ENCODE measurements at regions not wholly inside any gene's neighbourhood (a gene's known extent, or its start where the extent isn't known, plus 50 kb on each side); places are given as distances from the start of the nearest gene placed in this dataset.

DNA sequence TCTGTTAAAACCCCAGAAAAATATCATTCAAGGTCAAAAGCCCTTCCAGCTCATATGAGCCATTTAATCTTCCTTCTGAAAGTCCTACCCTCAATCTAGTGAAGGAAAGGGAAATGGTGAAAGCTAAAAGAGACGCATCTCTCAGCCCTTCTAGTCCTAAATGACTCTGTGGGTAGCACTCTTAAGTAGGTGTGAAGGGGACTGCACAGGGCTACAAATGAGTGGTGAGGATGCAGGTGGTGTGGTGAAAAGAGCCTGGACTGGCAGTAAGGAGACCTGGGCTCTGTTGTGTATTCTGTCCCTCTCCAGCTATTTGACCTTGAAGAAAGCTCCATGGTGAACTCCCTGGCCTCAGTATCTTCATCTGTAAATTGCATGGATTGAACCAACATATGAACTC, 671.8 kb upstream of the DIPK2B start:
- TF ChIP-seq, protein P1, sequence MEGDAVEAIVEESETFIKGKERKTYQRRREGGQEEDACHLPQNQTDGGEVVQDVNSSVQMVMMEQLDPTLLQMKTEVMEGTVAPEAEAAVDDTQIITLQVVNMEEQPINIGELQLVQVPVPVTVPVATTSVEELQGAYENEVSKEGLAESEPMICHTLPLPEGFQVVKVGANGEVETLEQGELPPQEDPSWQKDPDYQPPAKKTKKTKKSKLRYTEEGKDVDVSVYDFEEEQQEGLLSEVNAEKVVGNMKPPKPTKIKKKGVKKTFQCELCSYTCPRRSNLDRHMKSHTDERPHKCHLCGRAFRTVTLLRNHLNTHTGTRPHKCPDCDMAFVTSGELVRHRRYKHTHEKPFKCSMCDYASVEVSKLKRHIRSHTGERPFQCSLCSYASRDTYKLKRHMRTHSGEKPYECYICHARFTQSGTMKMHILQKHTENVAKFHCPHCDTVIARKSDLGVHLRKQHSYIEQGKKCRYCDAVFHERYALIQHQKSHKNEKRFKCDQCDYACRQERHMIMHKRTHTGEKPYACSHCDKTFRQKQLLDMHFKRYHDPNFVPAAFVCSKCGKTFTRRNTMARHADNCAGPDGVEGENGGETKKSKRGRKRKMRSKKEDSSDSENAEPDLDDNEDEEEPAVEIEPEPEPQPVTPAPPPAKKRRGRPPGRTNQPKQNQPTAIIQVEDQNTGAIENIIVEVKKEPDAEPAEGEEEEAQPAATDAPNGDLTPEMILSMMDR (conservative IDR thresholded peaks at IDR 0.05): no peak
- Histone ChIP-seq H4K8ac (replicated peaks; ENCODE audit: insufficient read length, low read depth, low read length) (no peak overlapping the region), H2BK5ac (ENCODE audit: insufficient read length, low read length) (no peak overlapping the region), H3K9ac (ENCODE audit: extremely low read depth, insufficient read length, low read length) (no peak overlapping the region), H3K27me3 (ENCODE audit: insufficient read depth, low read length) (no peaks in the 10 kb centered on the region), H3T11ph (ENCODE audit: low read length) (no peak overlapping the region), H4K20me1 (ENCODE audit: control insufficient read depth, insufficient read depth, insufficient read length) (no peaks in the 10 kb centered on the region), H3K4me2 (ENCODE audit: insufficient read depth, insufficient read length, low read length) (no peak overlapping the region), H2AK5ac (ENCODE audit: insufficient read length, low read length) (no peak overlapping the region), H2BK120ac (ENCODE audit: low read depth, low read length, poor library complexity, severe bottlenecking) (no peak overlapping the region), H3K9me3 (ENCODE audit: control insufficient read depth, low read depth, low read length) (no peaks in the 10 kb centered on the region), H2BK12ac (ENCODE audit: insufficient read length, low read depth, low read length) (no peak overlapping the region), H3K4ac (ENCODE audit: low read depth, low read length) (no peak overlapping the region), H2BK15ac (ENCODE audit: low read depth, low read length) (no peak overlapping the region), H3K56ac (ENCODE audit: insufficient read length, low read depth, low read length) (no peak overlapping the region), H2AFZ (ENCODE audit: low read length) (no peak overlapping the region), H2BK20ac (ENCODE audit: low read depth, low read length, poor library complexity, severe bottlenecking) (no peak overlapping the region), H4K91ac (ENCODE audit: insufficient read length, low read depth, low read length) (no peak overlapping the region), H3K23me2 (ENCODE audit: insufficient read length, low read depth, low read length, poor library complexity, severe bottlenecking) (no peaks in the 10 kb centered on the region), H3K79me2 (ENCODE audit: insufficient read depth, low read length) (no peaks in the 10 kb centered on the region), H3K18ac (ENCODE audit: insufficient read length, low read depth, low read length) (no peak overlapping the region), H3K23ac (ENCODE audit: insufficient read length, low read depth, low read length) (no peak overlapping the region), H4K5ac (ENCODE audit: insufficient read length, low read depth, low read length) (no peak overlapping the region), H3K79me1 (ENCODE audit: insufficient read depth, low read depth, low read length, poor library complexity, severe bottlenecking) (no peaks in the 10 kb centered on the region), H3K14ac (ENCODE audit: insufficient read depth, low read length) (no peak overlapping the region), H3K4me1 (ENCODE audit: insufficient read depth, low read length) (no peaks in the 10 kb centered on the region; the same call in 1 of the 2 replicates), H3K27ac (ENCODE audit: insufficient read length, low read depth, low read length) (no peak overlapping the region)
- Mint-ChIP-seq H3K4me3 (no peak overlapping the region), H3K27ac (no peak overlapping the region), H3K36me3 (ENCODE audit: insufficient read depth in 1 of 3, low read depth in 3 of 3) (peaks cover 0 to 2% (median 0%) of the 10 kb centered on the region in 3 experiments; a peak in 2 of 7 replicates), H3K27me3 (ENCODE audit: low read depth) (no peaks in the 10 kb centered on the region), H3K4me1 (peaks cover 11 to 15% of the 10 kb centered on the region in 2 experiments; a peak in 3 of 4 replicates), H3K9me3 (peaks cover 39 to 61% of the 10 kb centered on the region in 2 experiments)
- no peak for DNase-seq
- WGBS (ENCODE audit: extremely low coverage, insufficient read length, low lambda C conversion rate): no CpG with 5 or more reads among the region's 1 CpG
